Kidney (tissue), 13 donors: ENCODE measurements at regions not wholly inside any gene's neighbourhood (a gene's known extent, or its start where the extent isn't known, plus 50 kb on each side); places are given as distances from the start of the nearest gene placed in this dataset.
A peak's percentile ranks its signal among the peaks of the same experiment; 100 is the strongest.

ENCODE experiments used
- DNase-seq, 5 donors: peaks; one replicate each; pipeline ENCODE4 v3.0.0-alpha.2; 2013 to 2020
- FAIRE-seq: peaks from 2 replicates; lab custom pipeline; 2012; peaks lifted over from hg19 to GRCh38; lab: Jason Lieb, UNC
- H3K27ac ChIP-seq, 2 donors: one replicate each; pipeline ENCODE4 v1.7.0; 2013; ENCODE audit warnings: low read depth in 2 of 2, low read length in 2 of 2, inconsistent platforms in 1 of 2
- H3K27me3 ChIP-seq: one replicate; pipeline ENCODE4 v1.7.1; 2013; ENCODE audit warnings: low read length, inconsistent platforms; ENCODE audit not compliant: control insufficient read depth, insufficient read depth
- H3K36me3 ChIP-seq, 3 donors: one replicate each; pipeline versions ENCODE4 v1.7.0 to v1.7.1; 2013; ENCODE audit warnings: low read length in 3 of 3, control low read depth in 1 of 3, inconsistent platforms in 1 of 3; ENCODE audit not compliant: insufficient read depth in 3 of 3, control insufficient read depth in 2 of 3
- H3K4me1 ChIP-seq, 3 donors: one replicate each; pipeline versions ENCODE4 v1.7.0 to v1.7.1; 2013; ENCODE audit warnings: low read length in 3 of 3, inconsistent platforms in 1 of 3, low read depth in 1 of 3; ENCODE audit not compliant: control insufficient read depth in 2 of 3, insufficient read depth in 2 of 3
- H3K4me3 ChIP-seq, 3 donors: one replicate each; pipeline versions ENCODE4 v1.7.0 to v1.8.1; 2013; ENCODE audit warnings: low read length in 3 of 3, control low read depth in 1 of 3, inconsistent platforms in 1 of 3
- H3K9ac ChIP-seq, 3 donors: one replicate each; pipeline versions ENCODE4 v1.7.0 to v1.7.1; 2013; ENCODE audit warnings: low read length in 3 of 3, control low read depth in 1 of 3, inconsistent platforms in 1 of 3
- H3K9me3 ChIP-seq, 3 donors: one replicate each; pipeline versions ENCODE4 v1.7.0 to v1.7.1; 2013; ENCODE audit warnings: low read length in 3 of 3, control low read depth in 1 of 3, inconsistent platforms in 1 of 3; ENCODE audit not compliant: control insufficient read depth in 2 of 3, insufficient read depth in 1 of 3
- intact Hi-C: fragments of 100-400 bp; cut with DNase I; formaldehyde crosslinking; loops from one replicate; pipeline ENCODE4 v1.11.1; 2022
- TF ChIP-seq, protein P1 (sequence below): IDR thresholded peaks from 3 replicates; pipeline ENCODE4 v1.5.1; 2012; ENCODE audit warnings: mild to moderate bottlenecking, moderate library complexity, borderline replicate concordance; ENCODE audit not compliant: insufficient read depth; ENCODE audit errors: extremely low read depth
- donor health status: control.
- donor health status: control.
- donor health status: control.
- donor health status: control.
- donor health status: control.
- donor health status: DM: yes; HTN: yes; CAD: no.
- donor health status: Normal renal cell carcinoma (clear cell type).

GRCh38 chr6:150764334-150765066, 101.0 kb upstream of the MTHFD1L start:
- FAIRE-seq (no peak), DNase-seq (peak in 1 of 5 donors; percentile 18)
- H3K27me3 ChIP-seq = no peaks in the 10 kb centered on the region
- no peak overlapping the region for H3K4me3 ChIP-seq
- no peak overlapping the region for H3K27ac ChIP-seq
- intact Hi-C loops = no loop called here
- no peaks in the 10 kb centered on the region for H3K9me3 ChIP-seq
- H3K9ac ChIP-seq = no peak overlapping the region
- no peaks in the 10 kb centered on the region for H3K36me3 ChIP-seq
- peaks cover 9 to 19% (median 13%) of the 10 kb centered on the region in 3 donors for H3K4me1 ChIP-seq
- TF ChIP-seq, protein P1, sequence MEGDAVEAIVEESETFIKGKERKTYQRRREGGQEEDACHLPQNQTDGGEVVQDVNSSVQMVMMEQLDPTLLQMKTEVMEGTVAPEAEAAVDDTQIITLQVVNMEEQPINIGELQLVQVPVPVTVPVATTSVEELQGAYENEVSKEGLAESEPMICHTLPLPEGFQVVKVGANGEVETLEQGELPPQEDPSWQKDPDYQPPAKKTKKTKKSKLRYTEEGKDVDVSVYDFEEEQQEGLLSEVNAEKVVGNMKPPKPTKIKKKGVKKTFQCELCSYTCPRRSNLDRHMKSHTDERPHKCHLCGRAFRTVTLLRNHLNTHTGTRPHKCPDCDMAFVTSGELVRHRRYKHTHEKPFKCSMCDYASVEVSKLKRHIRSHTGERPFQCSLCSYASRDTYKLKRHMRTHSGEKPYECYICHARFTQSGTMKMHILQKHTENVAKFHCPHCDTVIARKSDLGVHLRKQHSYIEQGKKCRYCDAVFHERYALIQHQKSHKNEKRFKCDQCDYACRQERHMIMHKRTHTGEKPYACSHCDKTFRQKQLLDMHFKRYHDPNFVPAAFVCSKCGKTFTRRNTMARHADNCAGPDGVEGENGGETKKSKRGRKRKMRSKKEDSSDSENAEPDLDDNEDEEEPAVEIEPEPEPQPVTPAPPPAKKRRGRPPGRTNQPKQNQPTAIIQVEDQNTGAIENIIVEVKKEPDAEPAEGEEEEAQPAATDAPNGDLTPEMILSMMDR = no peak

DNA sequence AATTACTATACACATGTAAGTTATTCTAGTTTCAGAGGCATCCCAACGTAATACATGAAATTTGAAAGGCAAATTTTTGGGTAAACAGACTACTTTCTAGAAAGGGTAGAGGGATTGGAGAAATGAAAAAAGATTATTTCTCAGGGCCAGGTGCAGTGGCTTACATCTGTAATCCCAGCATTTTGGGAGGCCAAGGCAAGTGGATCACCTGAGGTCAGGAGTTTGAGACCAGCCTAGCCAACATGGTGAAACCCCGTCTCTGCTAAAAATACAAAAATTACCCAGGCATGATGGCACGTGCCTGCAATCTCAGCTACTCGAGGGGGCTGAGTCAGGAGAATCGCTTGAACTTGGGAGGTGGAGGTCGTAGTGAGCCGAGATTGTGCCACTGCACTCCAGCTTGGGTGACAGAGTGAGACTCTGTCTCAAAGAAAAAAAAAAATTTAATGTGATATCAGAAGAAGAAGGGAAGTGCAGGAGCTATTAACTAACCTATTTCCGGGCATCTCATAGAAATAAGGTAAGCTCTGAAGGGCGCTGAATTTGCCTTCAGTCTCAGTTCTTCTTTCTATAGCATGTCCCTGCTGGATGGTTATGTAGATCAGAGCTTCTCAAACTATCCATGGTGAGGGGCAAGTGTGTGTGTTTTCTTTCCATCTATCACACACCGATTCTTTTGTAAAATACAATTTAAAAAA, 100.3 kb upstream of the MTHFD1L start:
- intact Hi-C loops = no loop called here
- no peak overlapping the region for H3K4me3 ChIP-seq
- TF ChIP-seq, protein P1 = no peak
- no peak overlapping the region for H3K9ac ChIP-seq
- H3K9me3 ChIP-seq = no peaks in the 10 kb centered on the region
- no peaks in the 10 kb centered on the region for H3K27me3 ChIP-seq
- DNase-seq = no peak
- H3K27ac ChIP-seq = no peak overlapping the region
- peaks cover 9 to 19% (median 13%) of the 10 kb centered on the region in 3 donors for H3K4me1 ChIP-seq
- H3K36me3 ChIP-seq = no peaks in the 10 kb centered on the region
- FAIRE-seq = no peak

GRCh38 chr6:150766201-150766997, 99.1 kb upstream of the MTHFD1L start:
- no peaks in the 10 kb centered on the region for H3K27me3 ChIP-seq
- intact Hi-C loops = no loop called here
- no peak overlapping the region for H3K4me3 ChIP-seq
- peak in 3 of 5 donors; percentile 16 to 77 (median 72) for DNase-seq
- H3K27ac ChIP-seq = peak overlapping the region in 1 of 2 donors; percentile 8
- no peak overlapping the region for H3K9ac ChIP-seq
- H3K36me3 ChIP-seq = no peaks in the 10 kb centered on the region
- no peak for FAIRE-seq
- TF ChIP-seq, protein P1 = no peak
- peaks cover 9 to 19% (median 13%) of the 10 kb centered on the region in 3 donors for H3K4me1 ChIP-seq
- H3K9me3 ChIP-seq = no peaks in the 10 kb centered on the region
